ENCODE measurements at regions not wholly inside any gene's neighbourhood (a gene's known extent, or its start where the extent isn't known, plus 50 kb on each side); places are given as distances from the start of the nearest gene placed in this dataset.

- TF ChIP-seq ZNF396 (CRISPR knock-in tag; IDR thresholded peaks at IDR 0.05; ENCODE audit: borderline replicate concordance) (no peak), ZNF512 (CRISPR knock-in tag; IDR thresholded peaks at IDR 0.05; ENCODE audit: borderline replicate concordance) (no peak)
Measured at GRCh38 chr4:127416115-127416514, 216.6 kb upstream of the INTU start (continued).

- ATAC-seq (no peak), DNase-seq (ENCODE audit: low spot score) (no peak)
- Mint-ChIP-seq H3K27me3 (ENCODE audit: low read depth) (no peaks in the 10 kb centered on the region), H3K4me3 (no peak overlapping the region), H3K27ac (no peak overlapping the region), H3K9me3 (no peaks in the 10 kb centered on the region), H3K4me1 (no peaks in the 10 kb centered on the region; the same call in 1 of the 2 replicates), H3K36me3 (no peaks in the 10 kb centered on the region)
- no peak for TF ChIP-seq ELF4 (CRISPR knock-in tag; IDR thresholded peaks at IDR 0.05; ENCODE audit: low read depth)
- no peak for TF ChIP-seq ZNF317 (CRISPR knock-in tag; IDR thresholded peaks at IDR 0.05; ENCODE audit: borderline replicate concordance, low read depth)
- no peak for TF ChIP-seq NFYB (CRISPR knock-in tag; conservative IDR thresholded peaks at IDR 0.05; ENCODE audit: low read depth)
- TF ChIP-seq ZBTB43 (CRISPR knock-in tag; IDR thresholded peaks at IDR 0.05): no peak
- TF ChIP-seq MLX (CRISPR knock-in tag; IDR thresholded peaks at IDR 0.05): no peak
- TF ChIP-seq ERG (CRISPR knock-in tag; IDR thresholded peaks at IDR 0.05): no peak
- CTCF ChIA-PET: no interaction called here
- POLR2A ChIA-PET: no interaction called here
Measured at GRCh38 chr4:127417885-127418535, 214.7 kb upstream of the INTU start.

GRCh38 chr4:127419431-127419830 is 213.3 kb upstream of the INTU start:
- Mint-ChIP-seq H3K36me3 (no peaks in the 10 kb centered on the region), H3K9me3 (no peaks in the 10 kb centered on the region), H3K27me3 (ENCODE audit: low read depth) (no peaks in the 10 kb centered on the region), H3K4me3 (no peak overlapping the region), H3K4me1 (peaks cover 9% of the 10 kb centered on the region), H3K27ac (no peak overlapping the region)
- CTCF ChIA-PET: no interaction called here
- TF ChIP-seq ZNF138 (CRISPR knock-in tag; conservative IDR thresholded peaks at IDR 0.05) (no peak), TCF7 (CRISPR knock-in tag; IDR thresholded peaks at IDR 0.05; ENCODE audit: low read depth) (no peak), ZSCAN18 (CRISPR knock-in tag; IDR thresholded peaks at IDR 0.05) (no peak), ZBTB43 (CRISPR knock-in tag; IDR thresholded peaks at IDR 0.05) (no peak), TP53 (CRISPR knock-in tag; IDR thresholded peaks at IDR 0.05) (no peak), TEAD4 (CRISPR knock-in tag; IDR thresholded peaks at IDR 0.05) (no peak), HMGA2 (CRISPR knock-in tag; IDR thresholded peaks at IDR 0.05) (no peak), NFATC4 (CRISPR knock-in tag; IDR thresholded peaks at IDR 0.05) (no peak), PRDM15 (CRISPR knock-in tag; IDR thresholded peaks at IDR 0.05) (no peak), RORB (CRISPR knock-in tag; IDR thresholded peaks at IDR 0.05) (no peak)
- DNase-seq (ENCODE audit: low spot score): no peak
- POLR2A ChIA-PET: no interaction called here
- ATAC-seq: no peak
